ENCODE measurements at regions not wholly inside any gene's neighbourhood (a gene's known extent, or its start where the extent isn't known, plus 50 kb on each side); places are given as distances from the start of the nearest gene placed in this dataset.

DNA sequence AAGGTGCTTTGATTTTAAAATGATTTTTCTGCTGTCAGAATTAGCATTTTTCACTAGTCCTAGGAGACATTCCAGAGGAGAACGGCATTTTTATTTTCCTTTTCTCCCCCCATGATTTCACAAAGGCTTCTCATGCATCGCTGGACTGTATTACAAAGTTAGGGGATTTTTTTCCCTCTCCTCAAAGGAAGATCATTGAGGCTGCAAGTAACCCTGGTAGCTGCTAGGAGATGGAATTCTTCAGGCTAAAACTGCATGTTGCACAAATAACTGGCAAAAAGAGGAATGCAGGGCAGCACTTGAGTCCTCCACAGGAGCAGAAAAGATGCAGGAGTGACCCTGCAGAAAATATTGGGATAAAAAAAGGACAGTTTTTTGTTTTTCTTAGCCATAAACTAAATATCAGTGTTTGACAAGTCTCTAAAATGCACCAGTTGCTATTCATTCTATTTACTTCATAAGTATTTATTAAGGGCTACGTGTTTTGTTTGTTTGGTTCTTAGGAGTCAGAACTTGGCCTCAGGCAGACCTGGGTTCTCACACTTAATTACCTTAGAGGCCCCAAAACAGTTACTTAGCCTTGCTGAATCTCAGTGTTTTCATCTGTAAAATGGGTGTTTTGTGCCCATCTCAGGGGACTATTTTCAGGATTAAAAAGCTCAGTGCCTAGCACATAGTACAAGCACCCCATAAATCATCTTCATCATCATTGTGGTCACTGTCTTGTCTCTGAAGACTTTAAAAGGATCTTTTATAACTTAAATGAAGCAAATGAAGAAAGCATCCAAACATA, 144.5 kb upstream of the ID4 start:
- no peaks in the 10 kb centered on the region for H4K20me1 ChIP-seq (replicated peaks; ENCODE audit: control insufficient read depth, extremely low read depth, insufficient read depth, low read length)
- no peak overlapping the region for H2AFZ ChIP-seq (ENCODE audit: low read depth, low read length)
- no peaks in the 10 kb centered on the region for H3K79me2 ChIP-seq (ENCODE audit: control insufficient read depth, insufficient read depth, low read length)
- H3K9ac ChIP-seq (replicated peaks; ENCODE audit: extremely low read depth, insufficient read depth, low read length) = no peak overlapping the region
- dilution Hi-C loops (cut with MboI; ENCODE audit: extremely low pct_ligation_motif_present, low sequenced_read_pairs) = no loop called here
- no peaks in the 10 kb centered on the region for H3K9me1 ChIP-seq (replicated peaks; ENCODE audit: control insufficient read depth, extremely low read depth, insufficient read depth, low read length)
- no peaks in the 10 kb centered on the region for H3K36me3 ChIP-seq (ENCODE audit: control insufficient read depth in 2 of 2, extremely low read depth in 1 of 2, insufficient read depth in 2 of 2, low read length in 2 of 2)
- H3K27ac ChIP-seq (ENCODE audit: insufficient read depth, low read depth, low read length) = no peak overlapping the region
- ChIA-PET POLR2A (no interaction called here), CTCF (no interaction called here)
- no peak for DNase-seq (ENCODE audit: low read depth, low spot score)
- H3K9me3 ChIP-seq (replicated peaks; ENCODE audit: control insufficient read depth, insufficient read depth, low read length) = no peaks in the 10 kb centered on the region
- H3K4me3 ChIP-seq (replicated peaks in 1 of 3; ENCODE audit: insufficient read depth in 1 of 3, low read depth in 1 of 3, low read length in 3 of 3) = no peak overlapping the region
- TF ChIP-seq MYC (IDR thresholded peaks at IDR 0.05; ENCODE audit: low read depth, low read length) (no peak), EZH2 (IDR thresholded peaks at IDR 0.05; ENCODE audit: borderline replicate concordance, low read depth, low read length, severe bottlenecking) (no peak), POLR2AphosphoS5 (IDR thresholded peaks at IDR 0.05; ENCODE audit: insufficient read depth, low read depth, low read length) (no peak), POLR2A (IDR thresholded peaks at IDR 0.05; ENCODE audit: low read depth, low read length) (no peak), GATA2 (IDR thresholded peaks at IDR 0.05; ENCODE audit: insufficient read depth, insufficient read length, low read depth, low read length) (no peak), JUN (IDR thresholded peaks at IDR 0.05; ENCODE audit: borderline replicate concordance, insufficient read depth, insufficient read length, low read depth) (no peak), FOS (IDR thresholded peaks at IDR 0.05; ENCODE audit: borderline replicate concordance, insufficient read depth, low read length) (no peak)
- TF ChIP-seq, protein P1, sequence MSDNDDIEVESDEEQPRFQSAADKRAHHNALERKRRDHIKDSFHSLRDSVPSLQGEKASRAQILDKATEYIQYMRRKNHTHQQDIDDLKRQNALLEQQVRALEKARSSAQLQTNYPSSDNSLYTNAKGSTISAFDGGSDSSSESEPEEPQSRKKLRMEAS (IDR thresholded peaks at IDR 0.05; ENCODE audit: insufficient read depth, insufficient read length) = no peak
- TF ChIP-seq, protein P2, sequence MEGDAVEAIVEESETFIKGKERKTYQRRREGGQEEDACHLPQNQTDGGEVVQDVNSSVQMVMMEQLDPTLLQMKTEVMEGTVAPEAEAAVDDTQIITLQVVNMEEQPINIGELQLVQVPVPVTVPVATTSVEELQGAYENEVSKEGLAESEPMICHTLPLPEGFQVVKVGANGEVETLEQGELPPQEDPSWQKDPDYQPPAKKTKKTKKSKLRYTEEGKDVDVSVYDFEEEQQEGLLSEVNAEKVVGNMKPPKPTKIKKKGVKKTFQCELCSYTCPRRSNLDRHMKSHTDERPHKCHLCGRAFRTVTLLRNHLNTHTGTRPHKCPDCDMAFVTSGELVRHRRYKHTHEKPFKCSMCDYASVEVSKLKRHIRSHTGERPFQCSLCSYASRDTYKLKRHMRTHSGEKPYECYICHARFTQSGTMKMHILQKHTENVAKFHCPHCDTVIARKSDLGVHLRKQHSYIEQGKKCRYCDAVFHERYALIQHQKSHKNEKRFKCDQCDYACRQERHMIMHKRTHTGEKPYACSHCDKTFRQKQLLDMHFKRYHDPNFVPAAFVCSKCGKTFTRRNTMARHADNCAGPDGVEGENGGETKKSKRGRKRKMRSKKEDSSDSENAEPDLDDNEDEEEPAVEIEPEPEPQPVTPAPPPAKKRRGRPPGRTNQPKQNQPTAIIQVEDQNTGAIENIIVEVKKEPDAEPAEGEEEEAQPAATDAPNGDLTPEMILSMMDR (IDR thresholded peaks at IDR 0.05; ENCODE audit: extremely low read depth in 1 of 2, insufficient read depth in 1 of 2, low read depth in 1 of 2, low read length in 2 of 2) = no peak
- H3K4me2 ChIP-seq (ENCODE audit: insufficient read depth, low read length) = no peak overlapping the region
- intact Hi-C loops (cut with micrococcal nuclease) = no loop called here
- no peak for FAIRE-seq
- H3K4me1 ChIP-seq (ENCODE audit: control insufficient read depth, extremely low read depth, insufficient read depth, low read length) = no peaks in the 10 kb centered on the region
- no peaks in the 10 kb centered on the region for H3K27me3 ChIP-seq (ENCODE audit: control insufficient read depth in 2 of 2, insufficient read depth in 2 of 2, low read length in 2 of 2)
- no TSS peak for BruUV-seq (replicated peaks)

Data from endothelial cell of umbilical vein (primary cell).